Omental fat pad (tissue), 3 donors: ENCODE measurements at regions not wholly inside any gene's neighbourhood (a gene's known extent, or its start where the extent isn't known, plus 50 kb on each side); places are given as distances from the start of the nearest gene placed in this dataset.

Experiments used
- ATAC-seq: fragments of 150-250 bp; one replicate; pipeline ENCODE4 v1.9.1; 2016; ENCODE audit warnings: mild to moderate bottlenecking, moderate library complexity; ENCODE audit not compliant: low FRiP score
- DNase-seq: peaks from one replicate; pipeline ENCODE4 v3.0.0-alpha.2; 2019; ENCODE audit warnings: low spot score
- TF ChIP-seq, protein P1 (sequence below), 3 donors: fragments of 450-650 bp; IDR thresholded peaks; one replicate each; pipeline ENCODE4 v1.5.1; 2016 to 2017; ENCODE audit warnings: antibody characterized with exemption in 3 of 3, mild to moderate bottlenecking in 3 of 3, moderate library complexity in 2 of 3

DNA sequence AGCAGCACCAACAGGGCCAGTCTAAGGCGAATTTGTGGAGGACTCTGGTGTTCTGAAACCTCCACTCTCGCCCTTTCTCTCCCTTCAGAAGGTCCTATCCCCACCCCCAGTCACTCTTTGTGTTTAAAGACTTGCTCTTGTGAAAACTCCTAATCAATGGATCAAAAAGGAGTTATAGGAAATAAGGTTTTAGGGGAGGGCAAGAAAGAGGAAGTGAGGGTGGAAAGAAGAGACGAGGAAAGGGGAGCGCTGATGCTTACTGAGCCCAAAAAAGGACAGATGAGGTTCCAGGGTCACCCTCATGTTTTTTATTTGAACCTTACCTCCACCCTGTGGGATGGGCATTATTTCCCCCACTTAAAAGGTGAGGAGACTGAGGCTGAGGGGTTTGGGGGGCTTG lies 70.0 kb upstream of the SLC6A11 start:
- ATAC-seq (no peak), DNase-seq (no peak)
- TF ChIP-seq, protein P1, sequence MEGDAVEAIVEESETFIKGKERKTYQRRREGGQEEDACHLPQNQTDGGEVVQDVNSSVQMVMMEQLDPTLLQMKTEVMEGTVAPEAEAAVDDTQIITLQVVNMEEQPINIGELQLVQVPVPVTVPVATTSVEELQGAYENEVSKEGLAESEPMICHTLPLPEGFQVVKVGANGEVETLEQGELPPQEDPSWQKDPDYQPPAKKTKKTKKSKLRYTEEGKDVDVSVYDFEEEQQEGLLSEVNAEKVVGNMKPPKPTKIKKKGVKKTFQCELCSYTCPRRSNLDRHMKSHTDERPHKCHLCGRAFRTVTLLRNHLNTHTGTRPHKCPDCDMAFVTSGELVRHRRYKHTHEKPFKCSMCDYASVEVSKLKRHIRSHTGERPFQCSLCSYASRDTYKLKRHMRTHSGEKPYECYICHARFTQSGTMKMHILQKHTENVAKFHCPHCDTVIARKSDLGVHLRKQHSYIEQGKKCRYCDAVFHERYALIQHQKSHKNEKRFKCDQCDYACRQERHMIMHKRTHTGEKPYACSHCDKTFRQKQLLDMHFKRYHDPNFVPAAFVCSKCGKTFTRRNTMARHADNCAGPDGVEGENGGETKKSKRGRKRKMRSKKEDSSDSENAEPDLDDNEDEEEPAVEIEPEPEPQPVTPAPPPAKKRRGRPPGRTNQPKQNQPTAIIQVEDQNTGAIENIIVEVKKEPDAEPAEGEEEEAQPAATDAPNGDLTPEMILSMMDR (IDR thresholded peaks at IDR 0.05) = no peak

GRCh38 chr3:10746684-10747083 lies 69.3 kb upstream of the SLC6A11 start:
- TF ChIP-seq, protein P1 (IDR thresholded peaks at IDR 0.05) = no peak
- ATAC-seq = no peak
- no peak for DNase-seq

GRCh38 chr3:10747341-10747740 lies 68.7 kb upstream of the SLC6A11 start:
- no peak for ATAC-seq
- no peak for DNase-seq
- TF ChIP-seq, protein P1 (IDR thresholded peaks at IDR 0.05) = no peak

DNA sequence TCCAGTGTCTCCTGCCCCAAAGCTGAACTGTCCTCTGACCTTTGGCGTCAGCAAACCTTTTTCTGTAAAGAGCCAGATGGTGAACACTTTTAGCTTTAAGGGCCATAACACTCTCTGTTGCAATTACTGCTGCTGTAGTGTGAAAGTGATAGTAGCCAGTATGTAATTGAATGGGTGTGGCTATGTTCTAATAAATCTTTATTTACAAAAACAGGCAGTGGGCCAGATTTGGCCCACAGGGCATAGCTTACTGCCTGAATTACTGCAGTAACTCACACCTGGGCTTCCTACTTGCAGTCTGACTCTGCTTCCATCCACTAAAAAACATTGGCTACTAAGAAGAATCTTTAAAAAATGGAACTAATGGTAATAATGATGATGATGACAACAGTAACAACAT lies 68.0 kb upstream of the SLC6A11 start:
- DNase-seq (no peak), ATAC-seq (no peak)
- TF ChIP-seq, protein P1 (IDR thresholded peaks at IDR 0.05) = no peak

GRCh38 chr3:10753964-10754363 lies 62.1 kb upstream of the SLC6A11 start:
- DNase-seq (no peak), ATAC-seq (no peak)
- TF ChIP-seq, protein P1 (IDR thresholded peaks at IDR 0.05) = no peak

GRCh38 chr3:10756546-10756945 lies 59.5 kb upstream of the SLC6A11 start:
- TF ChIP-seq, protein P1 (IDR thresholded peaks at IDR 0.05) = no peak
- ATAC-seq (no peak), DNase-seq (no peak)

DNA sequence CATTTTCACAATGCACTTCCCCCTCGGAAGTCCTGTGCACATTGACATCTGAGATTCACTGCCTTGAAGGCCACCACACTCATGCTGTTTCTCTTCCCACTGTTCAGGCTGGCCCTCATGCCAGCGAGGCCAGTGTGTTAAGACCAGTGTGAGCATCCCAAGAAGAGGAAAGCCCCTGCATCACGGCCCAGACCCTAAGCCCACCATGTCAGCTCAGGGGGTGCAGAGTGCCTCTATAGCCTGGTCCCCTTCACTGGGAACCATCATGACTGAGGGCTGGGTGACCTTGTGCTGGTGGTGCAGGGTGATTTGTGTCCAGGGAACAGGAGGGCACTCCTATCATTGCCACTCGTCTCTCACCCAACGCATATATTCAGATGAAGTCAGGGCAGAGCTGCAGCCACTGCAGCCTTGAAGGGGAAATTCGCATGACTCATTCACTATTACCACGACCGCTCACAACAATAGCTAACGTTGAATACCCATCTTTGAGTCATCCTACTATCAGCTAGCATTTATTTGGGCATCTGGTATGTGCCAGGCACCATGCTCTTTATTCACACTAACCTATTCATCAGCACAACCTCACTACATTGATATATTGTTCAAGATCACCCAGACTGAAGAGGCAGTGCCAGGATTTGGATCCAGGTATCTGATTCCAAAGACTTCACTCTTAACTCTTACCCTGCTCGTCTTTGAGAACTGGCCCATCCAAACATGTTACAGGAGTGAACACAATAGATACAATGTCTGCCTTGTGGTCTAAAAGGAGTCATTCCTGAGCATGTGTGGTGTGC lies 58.8 kb upstream of the SLC6A11 start:
- no peak for ATAC-seq
- TF ChIP-seq, protein P1 (IDR thresholded peaks at IDR 0.05) = no peak
- no peak for DNase-seq
